ENCODE measurements at regions not wholly inside any gene's neighbourhood (a gene's known extent, or its start where the extent isn't known, plus 50 kb on each side); places are given as distances from the start of the nearest gene placed in this dataset.

- DNase-seq, result no peak
- in situ Hi-C loops (cut with MboI; ENCODE audit: low pct_unique_long_range_greater_than_20kb, low sequenced_read_pairs), result no loop called here
Observed at GRCh38 chr14:65211341-65211987, 109.1 kb upstream of the MAX start.

DNA sequence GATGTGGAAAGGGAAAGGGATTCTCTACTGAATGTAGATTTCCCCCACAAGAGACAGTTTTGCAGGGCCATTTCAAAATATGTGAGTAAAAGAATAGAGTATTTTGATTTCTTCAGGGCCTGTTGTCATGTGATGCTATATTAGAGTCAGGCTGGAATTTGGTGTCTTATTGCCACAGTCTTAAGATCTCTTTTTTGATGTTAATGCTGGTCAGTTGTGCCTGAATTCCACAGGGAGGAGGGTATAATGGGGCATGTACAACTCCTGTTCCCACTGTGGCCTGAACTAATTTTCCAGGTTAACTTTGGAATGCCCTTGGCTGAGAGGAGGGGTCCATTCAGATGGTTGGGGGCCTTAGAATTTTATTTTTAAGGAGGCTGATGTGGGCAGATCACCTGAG, 111.0 kb upstream of the MAX start:
- DNase-seq, result no peak
- in situ Hi-C loops (cut with MboI; ENCODE audit: low pct_unique_long_range_greater_than_20kb, low sequenced_read_pairs), result no loop called here

DNA sequence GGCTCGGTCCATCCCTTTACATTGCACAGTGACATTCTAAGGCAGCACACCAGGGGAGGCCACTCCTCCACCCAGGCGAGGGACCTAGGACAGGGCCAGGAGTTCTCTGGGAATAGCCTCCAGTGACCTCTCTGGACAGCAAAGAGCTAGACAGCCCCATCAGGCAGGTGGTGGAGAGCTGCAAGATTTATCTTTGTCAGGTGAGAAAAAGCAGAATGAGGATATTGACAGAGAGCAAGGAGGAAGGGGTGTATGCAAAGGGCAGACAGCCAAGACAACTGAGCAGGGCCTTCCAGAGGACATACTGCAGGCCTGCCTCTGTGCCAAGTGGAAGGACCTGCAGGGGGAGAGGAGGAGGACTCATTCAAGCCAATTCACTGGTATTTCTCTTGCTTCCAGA, 112.4 kb upstream of the MAX start:
- no peak for DNase-seq
- in situ Hi-C loops (cut with MboI; ENCODE audit: low pct_unique_long_range_greater_than_20kb, low sequenced_read_pairs), result no loop called here

DNA sequence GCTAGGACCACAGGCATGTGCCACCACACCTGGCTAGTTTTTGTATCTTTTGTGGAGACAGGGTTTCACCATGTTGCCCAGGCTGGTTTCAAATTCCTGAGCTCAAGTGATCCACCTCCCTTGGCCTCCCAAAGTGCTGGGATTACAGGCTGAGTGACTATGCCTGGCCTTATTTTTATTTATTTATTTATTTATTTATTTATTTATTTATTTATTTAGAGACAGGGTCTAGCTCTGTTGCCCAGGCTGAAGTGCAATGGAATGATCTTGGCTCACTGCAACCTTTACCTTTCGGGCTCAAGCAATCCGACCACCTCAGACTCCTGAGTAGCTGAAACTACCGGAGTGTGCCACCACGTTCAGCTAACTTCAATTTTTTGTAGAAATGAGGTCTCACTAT, 117.0 kb upstream of the MAX start:
- DNase-seq, result no peak
- in situ Hi-C loops (cut with MboI; ENCODE audit: low pct_unique_long_range_greater_than_20kb, low sequenced_read_pairs), result no loop called here

- in situ Hi-C loops (cut with MboI; ENCODE audit: low pct_unique_long_range_greater_than_20kb, low sequenced_read_pairs), result no loop called here
- DNase-seq, result peak; percentile 55
Observed at GRCh38 chr14:65222440-65222858, 120.1 kb upstream of the MAX start.

DNA sequence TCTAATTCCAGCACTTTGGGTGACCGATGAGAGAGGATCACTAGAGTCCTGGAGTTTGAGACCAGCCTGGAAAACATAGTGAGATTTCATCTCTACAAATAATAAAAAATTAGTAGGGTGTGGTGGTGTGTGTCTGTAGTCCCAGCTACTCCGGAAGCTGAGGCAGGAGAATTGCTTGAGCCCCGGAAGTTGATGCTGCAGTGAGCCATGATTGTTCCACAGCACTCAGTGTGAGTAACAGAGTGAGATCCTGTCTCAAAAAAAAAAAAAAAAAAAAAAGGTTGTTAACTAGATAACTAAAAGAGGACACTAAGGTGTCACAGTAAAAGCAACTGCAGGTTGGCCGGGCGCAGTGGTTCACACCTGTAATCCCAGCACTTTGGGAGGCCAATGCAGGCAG, 121.3 kb upstream of the MAX start:
- no peak for DNase-seq
- in situ Hi-C loops (cut with MboI; ENCODE audit: low pct_unique_long_range_greater_than_20kb, low sequenced_read_pairs), result no loop called here

- in situ Hi-C loops (cut with MboI; ENCODE audit: low pct_unique_long_range_greater_than_20kb, low sequenced_read_pairs), result no loop called here
- DNase-seq, result no peak
Observed at GRCh38 chr14:65224799-65225198, 122.5 kb upstream of the MAX start.

DNA sequence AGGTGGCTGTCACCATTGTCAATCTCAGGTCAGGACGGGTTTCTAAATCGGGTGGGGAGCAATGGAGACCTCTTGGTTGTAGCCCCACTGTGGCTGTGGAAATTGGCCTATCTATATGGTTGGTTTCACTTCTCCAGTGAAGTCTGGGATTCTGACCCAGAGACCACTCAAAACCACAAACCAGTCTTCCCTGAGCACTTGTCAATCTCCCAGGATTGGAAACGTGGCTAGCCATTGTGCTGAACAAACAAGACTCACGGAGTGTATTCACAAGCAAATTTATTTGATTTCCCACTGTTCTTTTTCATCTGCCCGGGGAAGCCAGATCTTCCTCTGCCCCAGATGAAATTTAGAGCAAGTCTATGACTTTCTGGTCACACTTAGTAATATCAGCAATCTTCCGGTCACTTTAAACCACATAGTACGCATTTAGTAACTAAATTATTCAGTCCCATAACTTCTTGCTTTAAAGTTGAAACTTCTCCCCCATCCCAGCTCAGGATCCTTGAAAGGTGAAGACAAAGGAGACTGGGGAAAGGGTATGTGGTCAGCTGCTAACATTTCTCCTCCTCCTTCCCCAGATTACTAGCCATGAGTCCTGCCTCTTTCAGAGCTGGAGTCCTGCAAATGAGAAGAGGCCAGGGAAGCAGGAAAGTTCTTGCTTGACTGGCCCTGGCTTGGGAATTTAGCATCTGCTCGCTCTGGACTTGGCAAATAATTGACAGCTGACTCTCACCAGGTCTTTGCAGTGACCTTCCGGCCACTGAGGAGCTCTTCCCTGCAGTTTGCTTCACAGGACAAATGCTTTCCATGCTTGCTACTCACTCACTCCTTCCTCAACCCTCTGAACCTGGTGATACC, 123.2 kb upstream of the MAX start:
- in situ Hi-C loops (cut with MboI; ENCODE audit: low pct_unique_long_range_greater_than_20kb, low sequenced_read_pairs), result no loop called here
- no peak for DNase-seq

DNA sequence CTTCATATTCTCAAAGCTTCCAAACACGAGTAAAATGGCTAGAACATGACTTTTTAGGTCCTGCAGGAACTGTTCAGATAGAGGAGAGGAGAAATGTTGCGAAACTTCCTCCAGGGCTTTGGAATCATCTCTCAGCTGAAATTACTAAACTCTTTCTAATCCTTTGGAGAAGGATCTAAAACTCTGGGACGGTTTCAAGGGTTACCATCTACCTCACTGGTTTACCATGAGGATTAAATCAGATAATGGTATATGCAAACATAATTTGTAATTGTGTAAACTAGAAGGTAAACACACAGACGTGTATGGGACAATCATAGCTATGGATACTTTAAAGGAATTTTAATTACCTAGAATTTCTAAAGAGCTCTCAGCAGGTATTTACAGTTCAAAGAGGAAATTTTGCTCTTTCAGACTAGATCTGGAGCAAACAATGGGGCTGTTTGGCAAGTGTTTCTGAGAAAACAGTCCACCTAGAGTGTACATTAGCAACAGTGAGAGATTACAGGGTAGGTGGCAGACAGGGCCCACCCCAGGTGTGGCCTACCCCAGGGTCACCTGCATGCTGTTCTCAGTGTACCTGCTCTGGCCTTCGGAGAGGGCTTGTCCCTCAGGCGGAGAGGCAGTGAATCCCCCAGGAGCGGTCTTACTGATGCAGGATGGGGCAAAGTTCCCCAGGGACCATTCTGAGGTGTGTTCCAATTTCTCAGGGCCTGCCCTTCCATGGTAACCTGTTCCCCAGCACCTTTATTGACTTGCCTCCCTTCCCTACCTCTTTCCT, 124.7 kb upstream of the MAX start:
- in situ Hi-C loops (cut with MboI; ENCODE audit: low pct_unique_long_range_greater_than_20kb, low sequenced_read_pairs), result no loop called here
- no peak for DNase-seq

DNA sequence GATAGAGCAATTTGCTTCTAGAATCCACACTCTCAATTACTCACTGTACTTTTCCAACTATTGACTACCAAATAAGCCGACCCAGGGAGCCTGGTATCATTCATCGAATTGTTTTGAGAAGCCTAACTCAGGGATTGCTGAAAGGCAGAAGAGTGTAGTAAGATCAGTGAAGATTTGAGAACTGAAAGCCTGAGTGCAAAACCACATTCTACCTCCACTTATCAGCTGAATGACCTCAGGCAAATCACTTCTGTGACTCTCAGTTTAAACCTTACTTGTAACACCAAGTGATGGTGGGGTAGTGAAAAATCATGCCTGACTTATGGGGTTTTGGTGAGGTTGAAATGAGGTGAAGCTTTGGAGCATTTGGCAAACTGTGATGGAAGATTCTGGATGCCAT, 126.1 kb upstream of the MAX start:
- in situ Hi-C loops (cut with MboI; ENCODE audit: low pct_unique_long_range_greater_than_20kb, low sequenced_read_pairs), result no loop called here
- DNase-seq, result no peak

DNA sequence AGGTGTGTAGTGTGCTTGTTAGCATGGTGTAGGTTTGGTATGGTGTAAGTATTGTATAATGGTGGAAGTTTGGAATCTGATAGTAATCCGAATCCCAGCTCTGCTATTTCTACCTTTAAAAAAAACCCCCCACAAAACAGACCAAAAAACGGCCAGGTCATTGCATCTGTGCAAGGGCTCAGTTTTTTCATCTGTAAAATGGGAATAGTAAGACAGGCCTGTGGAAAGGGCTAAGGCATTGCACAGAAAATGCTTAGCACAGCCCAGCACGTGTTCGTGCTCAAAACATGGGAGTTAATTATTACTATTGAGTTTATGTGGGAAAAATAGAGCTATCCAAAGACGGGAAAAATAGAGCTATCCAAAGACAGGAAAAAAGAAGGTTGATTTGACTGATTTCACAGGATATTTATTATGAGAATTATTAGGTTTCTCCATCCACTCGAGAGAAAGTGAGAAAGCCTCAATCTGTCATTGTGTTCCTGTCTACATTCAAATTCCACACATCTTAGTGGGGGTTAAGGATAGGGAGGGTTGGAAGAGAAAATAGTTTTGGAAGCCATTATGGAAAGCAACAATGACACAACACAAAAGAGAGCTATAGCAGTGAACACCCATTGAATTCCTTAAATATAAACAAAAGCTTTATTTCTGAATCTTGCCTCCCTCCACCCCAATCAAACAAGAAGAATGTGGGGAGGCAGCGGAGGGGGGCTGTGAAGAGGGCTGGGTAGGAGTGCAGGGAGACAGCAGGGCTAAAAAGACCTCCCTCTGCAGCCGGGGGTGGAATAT, 126.8 kb upstream of the MAX start:
- in situ Hi-C loops (cut with MboI; ENCODE audit: low pct_unique_long_range_greater_than_20kb, low sequenced_read_pairs), result no loop called here
- no peak for DNase-seq

- DNase-seq, result peak; percentile 47
- in situ Hi-C loops (cut with MboI; ENCODE audit: low pct_unique_long_range_greater_than_20kb, low sequenced_read_pairs), result no loop called here
Observed at GRCh38 chr14:65229748-65230728, 127.7 kb upstream of the MAX start.

GRCh38 chr14:65231286-65231980, 129.1 kb upstream of the MAX start:
- no peak for DNase-seq
- in situ Hi-C loops (cut with MboI; ENCODE audit: low pct_unique_long_range_greater_than_20kb, low sequenced_read_pairs), result no loop called here

DNA sequence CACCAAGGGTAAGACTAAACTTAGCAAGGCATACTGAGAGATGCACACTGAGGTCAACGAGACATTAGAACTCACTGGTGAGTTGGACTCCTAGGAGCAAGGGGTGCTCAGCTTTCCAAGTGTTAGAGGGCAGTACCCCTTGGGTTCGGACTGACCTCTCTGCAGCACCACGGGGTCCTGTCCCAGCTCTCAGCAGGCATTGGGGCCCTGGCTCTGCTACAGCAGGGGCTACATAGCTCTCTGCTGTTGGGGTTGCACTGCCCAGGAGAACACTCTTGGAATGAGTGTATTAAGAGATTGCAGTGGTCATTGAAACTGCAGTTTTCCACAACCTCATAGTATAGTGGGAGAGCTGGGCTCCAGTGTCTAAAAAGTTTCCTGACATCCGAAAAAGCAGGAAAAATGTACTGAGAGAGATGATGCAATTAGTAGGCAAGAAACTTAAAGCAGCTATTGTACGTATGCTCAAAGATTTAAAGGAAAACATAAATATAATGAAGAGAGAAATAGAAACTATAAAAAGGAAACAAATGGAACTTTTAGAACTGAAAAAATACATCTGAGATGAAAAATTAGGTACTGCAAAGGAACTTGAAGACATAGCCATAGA, 132.5 kb upstream of the MAX start:
- in situ Hi-C loops (cut with MboI; ENCODE audit: low pct_unique_long_range_greater_than_20kb, low sequenced_read_pairs), result no loop called here
- DNase-seq, result no peak

DNA sequence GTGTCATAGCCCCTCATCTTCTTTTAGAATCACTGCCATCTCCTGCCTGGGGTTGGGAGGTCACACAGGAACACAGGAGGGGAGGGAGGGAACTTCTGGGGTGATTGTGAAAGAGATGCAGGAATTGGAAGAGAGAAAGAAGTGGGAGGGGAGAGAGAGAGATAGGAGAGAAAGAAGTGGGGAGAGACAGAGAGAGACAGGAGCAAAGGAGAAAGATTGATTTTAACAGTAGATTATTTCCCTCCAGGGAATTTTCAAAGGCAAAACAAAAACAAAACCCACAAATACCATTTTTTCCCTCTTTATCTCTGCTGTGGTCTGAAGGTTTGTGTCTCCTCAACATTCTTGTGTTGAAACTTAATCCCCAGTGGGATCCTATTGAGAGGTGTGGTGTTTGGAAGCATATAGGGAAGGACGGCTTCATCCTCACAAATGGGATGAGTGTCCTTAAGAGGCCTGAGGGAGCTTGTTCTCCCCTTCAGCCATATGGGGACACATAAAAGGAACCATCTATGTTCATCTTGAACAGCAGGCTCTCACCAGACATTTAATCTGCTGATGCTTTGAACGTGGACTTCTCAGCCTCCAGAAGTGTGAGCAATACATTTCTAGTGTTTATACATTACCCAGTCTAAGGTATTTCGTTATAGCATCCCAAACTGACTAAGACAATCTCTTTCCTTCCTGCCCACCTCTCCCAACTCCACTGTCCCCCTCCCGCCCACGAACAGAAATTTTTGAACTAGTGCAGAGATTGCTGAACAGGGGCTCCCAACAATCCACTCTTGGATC, 134.9 kb upstream of the MAX start:
- no peak for DNase-seq
- in situ Hi-C loops (cut with MboI; ENCODE audit: low pct_unique_long_range_greater_than_20kb, low sequenced_read_pairs), result no loop called here

- no peak for DNase-seq
- in situ Hi-C loops (cut with MboI; ENCODE audit: low pct_unique_long_range_greater_than_20kb, low sequenced_read_pairs), result no loop called here
Observed at GRCh38 chr14:65237941-65238340, 135.6 kb upstream of the MAX start.

DNA sequence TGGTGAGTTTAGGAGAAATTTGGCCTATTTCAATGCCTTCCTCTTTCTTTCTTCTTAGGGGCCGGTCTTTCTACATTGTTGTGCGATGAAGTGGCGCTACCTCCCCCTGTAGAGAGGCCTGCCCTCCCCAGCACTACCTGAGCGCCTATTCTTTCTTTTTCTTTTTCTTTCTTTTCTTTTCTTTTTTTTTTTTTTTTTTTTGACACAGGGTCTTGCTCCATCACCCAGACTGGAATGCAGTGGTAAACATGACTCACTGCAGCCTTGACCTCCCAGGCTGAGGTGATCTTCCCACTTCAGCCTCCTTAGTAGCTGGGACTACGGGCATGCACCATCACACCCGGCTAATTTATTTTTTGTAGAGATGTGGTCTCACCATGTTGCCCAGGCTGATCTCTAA, 136.1 kb upstream of the MAX start:
- in situ Hi-C loops (cut with MboI; ENCODE audit: low pct_unique_long_range_greater_than_20kb, low sequenced_read_pairs), result no loop called here
- no peak for DNase-seq
